HCT116 (cell line): ENCODE measurements at regions not wholly inside any gene's neighbourhood (a gene's known extent, or its start where the extent isn't known, plus 50 kb on each side); places are given as distances from the start of the nearest gene placed in this dataset.

Source experiments
- ATAC-seq: fragments of 200-7000 bp; cut with Tn5 transposase; 2 replicates; pipeline ENCODE4 v1.9.1; 2020; ENCODE audit warnings: mild to moderate bottlenecking, moderate library complexity
- BruUV-seq: library from RNA; stranded (reverse); fragments of 400-500 nt; replicated peaks from 2 replicates; lab custom pipeline; 2021; lab: Mats Ljungman, UMichigan
- CTCF ChIA-PET: fragments of 300-600 bp; sonication (Branson Sonifier 250); formaldehyde crosslinking; loops from one replicate; lab custom pipeline; 2021; ENCODE audit warnings: antibody characterized with exemption; lab: Charles Lee
- POLR2A ChIA-PET: fragments of 300-600, 350-600 bp; sonication (Branson Sonifier 250); formaldehyde crosslinking; loops from one replicate; lab custom pipeline; 2021; ENCODE audit warnings: antibody characterized with exemption; lab: Charles Lee
- RAD21 ChIA-PET, 2 experiments: fragments of 300-600 bp; sonication (Branson Sonifier 250); formaldehyde crosslinking; loops; one replicate each; lab custom pipeline; 2023; ENCODE audit warnings: low total read pairs in 2 of 2; ENCODE audit not compliant: uncharacterized antibody in 2 of 2, unreplicated experiment in 2 of 2, low non-redundant PET in 1 of 2; lab: Charles Lee
- DNase-seq: peaks from one replicate; pipeline ENCODE4 v3.0.0-alpha.2; 2010; ENCODE audit warnings: low read depth, low spot score
- H2AFZ ChIP-seq: fragments of 200-600 bp; shearing (Covaris generic), sonication (generic); 2 replicates; pipeline ENCODE4 v1.6.1; 2017; ENCODE audit warnings: low read depth, mixed run types, mixed read lengths, antibody characterized with exemption, low read length; ENCODE audit not compliant: poor library complexity, severe bottlenecking
- H3K27ac ChIP-seq: 2 replicates; pipeline ENCODE4 v1.5.1; 2012; ENCODE audit warnings: low read depth, low read length
- H3K27me3 ChIP-seq: fragments of 200-600 bp; sonication (generic); 2 replicates; pipeline ENCODE4 v1.6.1; 2016; ENCODE audit warnings: mixed run types, low read length, mixed read lengths; ENCODE audit not compliant: insufficient read depth
- H3K36me3 ChIP-seq, 2 experiments: fragments of 200-500 bp in 1 of 2; fragments of 200-600 bp in 1 of 2; sonication (Bioruptor generic) in 1 of 2; sonication (generic) in 1 of 2; 2 replicates each; pipeline versions ENCODE4 v1.5.1 to v1.6.1; 2014 to 2016; ENCODE audit warnings: low read length in 2 of 2, inconsistent platforms in 1 of 2, mixed read lengths in 1 of 2, mixed run types in 1 of 2; ENCODE audit not compliant: insufficient read depth in 2 of 2, control insufficient read depth in 1 of 2
- H3K4me1 ChIP-seq, 2 experiments: fragments of 200-600 bp in 1 of 2; sonication (generic) in 1 of 2; 2 replicates each; pipeline versions ENCODE4 v1.5.1 to v1.6.1; 2012 to 2017; ENCODE audit warnings: low read length in 2 of 2, inconsistent platforms in 1 of 2, mild to moderate bottlenecking in 1 of 2, mixed read lengths in 1 of 2, mixed run types in 1 of 2, moderate library complexity in 1 of 2; ENCODE audit not compliant: insufficient read depth in 2 of 2, control insufficient read depth in 1 of 2
- H3K4me2 ChIP-seq: fragments of 200-600 bp; sonication (generic); 2 replicates; pipeline ENCODE4 v1.6.1; 2017; ENCODE audit warnings: mixed run types, low read length, mixed read lengths
- H3K4me3 ChIP-seq, 2 experiments: fragments of 200-600 bp in 1 of 2; sonication (generic) in 1 of 2; replicated peaks in 1 of 2; 2 replicates each; pipeline ENCODE4 v1.5.1; 2011 to 2016; ENCODE audit warnings: low read length in 2 of 2, control low read depth in 1 of 2, low read depth in 1 of 2, mild to moderate bottlenecking in 1 of 2, mixed read lengths in 1 of 2, mixed run types in 1 of 2
- H3K79me2 ChIP-seq: fragments of 200-600 bp; sonication (generic); 2 replicates; pipeline ENCODE4 v1.6.1; 2017; ENCODE audit warnings: mild to moderate bottlenecking, mixed run types, low read length, moderate library complexity, mixed read lengths; ENCODE audit not compliant: insufficient read depth
- H3K9ac ChIP-seq: fragments of 200-600 bp; sonication (generic); 2 replicates; pipeline ENCODE4 v1.6.1; 2016; ENCODE audit warnings: low read length, mixed read lengths
- H3K9me2 ChIP-seq: fragments of 200-600 bp; sonication (generic), shearing (Covaris generic); 2 replicates; pipeline ENCODE4 v1.6.1; 2017; ENCODE audit warnings: mixed run types, mild to moderate bottlenecking, moderate library complexity; ENCODE audit not compliant: insufficient read depth
- H3K9me3 ChIP-seq, 2 experiments: fragments of 200-500 bp in 1 of 2; fragments of 200-600 bp in 1 of 2; sonication (Bioruptor generic) in 1 of 2; sonication (generic) in 1 of 2; 2 replicates each; pipeline ENCODE4 v1.6.1; 2014 to 2017; ENCODE audit warnings: low read length in 2 of 2, mixed read lengths in 2 of 2, inconsistent platforms in 1 of 2, low read depth in 1 of 2, mild to moderate bottlenecking in 1 of 2, mixed run types in 1 of 2, moderate library complexity in 1 of 2; ENCODE audit not compliant: control insufficient read depth in 1 of 2, insufficient read depth in 1 of 2
- H4K20me1 ChIP-seq: fragments of 200-600 bp; sonication (generic), shearing (Covaris generic); 2 replicates; pipeline ENCODE4 v1.6.1; 2017; ENCODE audit warnings: mixed run types, mild to moderate bottlenecking, moderate library complexity; ENCODE audit not compliant: insufficient read depth
- CBX3 ChIP-seq: IDR thresholded peaks from 2 replicates; pipeline ENCODE4 v1.6.1; 2012; ENCODE audit warnings: low read depth
- CEBPB ChIP-seq: IDR thresholded peaks from 2 replicates; pipeline ENCODE4 v1.6.1; 2012; ENCODE audit warnings: low read depth
- EGR1 ChIP-seq: IDR thresholded peaks from 2 replicates; pipeline ENCODE4 v1.6.1; 2012; ENCODE audit warnings: low read depth
- ELF1 ChIP-seq: IDR thresholded peaks from 2 replicates; pipeline ENCODE4 v1.6.1; 2012; ENCODE audit warnings: low read depth, borderline replicate concordance
- EZH2 ChIP-seq: fragments of 200-600 bp; sonication (generic); IDR thresholded peaks from 2 replicates; pipeline ENCODE4 v1.6.1; 2017; ENCODE audit warnings: antibody characterized with exemption, mixed run types
- EZH2phosphoT487 ChIP-seq: fragments of 200-600 bp; IDR thresholded peaks from 2 replicates; pipeline ENCODE4 v1.6.1; 2018; ENCODE audit warnings: antibody characterized with exemption, borderline replicate concordance
- FOSL1 ChIP-seq: IDR thresholded peaks from 2 replicates; pipeline ENCODE4 v1.6.1; 2012; ENCODE audit warnings: low read depth
- JUND ChIP-seq: IDR thresholded peaks from 2 replicates; pipeline ENCODE4 v1.6.1; 2012
- POLR2A ChIP-seq: IDR thresholded peaks from 2 replicates; pipeline ENCODE4 v1.7.0; 2011; ENCODE audit warnings: borderline replicate concordance; ENCODE audit not compliant: insufficient read depth, insufficient read length; ENCODE audit errors: extremely low read depth
- POLR2AphosphoS5 ChIP-seq: IDR thresholded peaks from 2 replicates; pipeline ENCODE4 v1.6.1; 2011; ENCODE audit warnings: mild to moderate bottlenecking, low read depth, low read length, moderate library complexity
- SIN3A ChIP-seq: IDR thresholded peaks from 2 replicates; pipeline ENCODE4 v1.6.1; 2012; ENCODE audit warnings: low read depth
- SP1 ChIP-seq: IDR thresholded peaks from 2 replicates; pipeline ENCODE4 v1.6.1; 2012; ENCODE audit warnings: low read depth
- SRF ChIP-seq: IDR thresholded peaks from 2 replicates; pipeline ENCODE4 v1.6.1; 2012; ENCODE audit warnings: low read depth
- YY1 ChIP-seq: IDR thresholded peaks from 2 replicates; pipeline ENCODE4 v1.6.1; 2011; ENCODE audit warnings: low read length, low read depth, moderate library complexity, mild to moderate bottlenecking; ENCODE audit not compliant: insufficient replicate concordance; ENCODE audit errors: extremely low read depth
- ZNF274 ChIP-seq: fragments of 200-500 bp; sonication (Bioruptor generic); IDR thresholded peaks from 2 replicates; pipeline ENCODE4 v1.6.1; 2014; ENCODE audit warnings: mild to moderate bottlenecking, low read depth, low read length, inconsistent platforms
- intact Hi-C: fragments of 100-400 bp; cut with micrococcal nuclease; formaldehyde crosslinking; loops from 2 replicates; pipeline ENCODE4 v1.10.0; 2022
- TF ChIP-seq, protein P1 (sequence below): IDR thresholded peaks from 2 replicates; pipeline ENCODE4 v1.6.1; 2011; ENCODE audit warnings: mild to moderate bottlenecking, low read length, moderate library complexity; ENCODE audit not compliant: insufficient replicate concordance; ENCODE audit errors: extremely low read depth
- TF ChIP-seq, protein P2 (sequence below): IDR thresholded peaks from 2 replicates; pipeline ENCODE4 v1.6.1; 2012
- TF ChIP-seq, protein P3 (sequence below), 3 experiments: fragments of 200-600 bp in 1 of 3; sonication (generic) in 1 of 3; IDR thresholded peaks in 2 of 3; conservative IDR thresholded peaks in 1 of 3; 2 replicates each; pipeline ENCODE4 v1.5.1; 2012 to 2017; ENCODE audit warnings: low read depth in 2 of 3, low read length in 2 of 3, antibody characterized with exemption in 1 of 3, borderline replicate concordance in 1 of 3, control low read depth in 1 of 3, mild to moderate bottlenecking in 1 of 3, mixed read lengths in 1 of 3, mixed run types in 1 of 3, moderate library complexity in 1 of 3; ENCODE audit not compliant: insufficient read depth in 1 of 3
- TF ChIP-seq, protein P4 (sequence below): IDR thresholded peaks from 2 replicates; pipeline ENCODE4 v1.6.1; 2012; ENCODE audit warnings: low read depth
- TF ChIP-seq, protein P5 (sequence below): IDR thresholded peaks from 2 replicates; pipeline ENCODE4 v1.6.1; 2012

DNA sequence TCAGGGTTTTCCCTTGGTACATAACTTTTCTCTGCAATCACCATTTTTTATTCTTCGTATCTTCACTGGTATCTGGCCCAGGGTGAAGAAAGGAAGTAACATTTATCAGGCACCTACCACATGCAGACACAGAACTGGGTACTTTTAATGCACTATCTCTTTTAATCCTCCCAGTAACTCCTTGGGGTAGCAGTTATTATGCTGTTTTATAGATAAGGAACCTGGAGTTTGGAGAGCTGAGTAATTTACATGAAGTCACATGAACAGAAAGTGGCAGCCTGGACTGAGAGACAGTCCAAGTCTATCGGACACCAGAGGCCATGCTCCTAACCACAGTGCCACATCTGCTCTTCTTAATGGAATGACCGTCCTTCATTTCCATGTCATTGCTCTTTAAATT is 117.1 kb upstream of the PODXL start:
- H3K9me3 ChIP-seq = no peaks in the 10 kb centered on the region
- H3K4me2 ChIP-seq = no peak overlapping the region
- no peaks in the 10 kb centered on the region for H4K20me1 ChIP-seq
- H3K4me1 ChIP-seq = no peaks in the 10 kb centered on the region
- RAD21 ChIA-PET = no interaction called here
- no peak overlapping the region for H3K4me3 ChIP-seq
- TF ChIP-seq EZH2phosphoT487 (no peak), ZNF274 (no peak), ELF1 (no peak), SIN3A (no peak), CBX3 (no peak), YY1 (no peak), EZH2 (no peak), SRF (no peak), SP1 (no peak), JUND (no peak), CEBPB (no peak), POLR2A (no peak), FOSL1 (no peak), POLR2AphosphoS5 (no peak), EGR1 (no peak)
- TF ChIP-seq, protein P1, sequence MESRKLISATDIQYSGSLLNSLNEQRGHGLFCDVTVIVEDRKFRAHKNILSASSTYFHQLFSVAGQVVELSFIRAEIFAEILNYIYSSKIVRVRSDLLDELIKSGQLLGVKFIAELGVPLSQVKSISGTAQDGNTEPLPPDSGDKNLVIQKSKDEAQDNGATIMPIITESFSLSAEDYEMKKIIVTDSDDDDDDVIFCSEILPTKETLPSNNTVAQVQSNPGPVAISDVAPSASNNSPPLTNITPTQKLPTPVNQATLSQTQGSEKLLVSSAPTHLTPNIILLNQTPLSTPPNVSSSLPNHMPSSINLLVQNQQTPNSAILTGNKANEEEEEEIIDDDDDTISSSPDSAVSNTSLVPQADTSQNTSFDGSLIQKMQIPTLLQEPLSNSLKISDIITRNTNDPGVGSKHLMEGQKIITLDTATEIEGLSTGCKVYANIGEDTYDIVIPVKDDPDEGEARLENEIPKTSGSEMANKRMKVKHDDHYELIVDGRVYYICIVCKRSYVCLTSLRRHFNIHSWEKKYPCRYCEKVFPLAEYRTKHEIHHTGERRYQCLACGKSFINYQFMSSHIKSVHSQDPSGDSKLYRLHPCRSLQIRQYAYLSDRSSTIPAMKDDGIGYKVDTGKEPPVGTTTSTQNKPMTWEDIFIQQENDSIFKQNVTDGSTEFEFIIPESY = no peak
- TF ChIP-seq, protein P2, sequence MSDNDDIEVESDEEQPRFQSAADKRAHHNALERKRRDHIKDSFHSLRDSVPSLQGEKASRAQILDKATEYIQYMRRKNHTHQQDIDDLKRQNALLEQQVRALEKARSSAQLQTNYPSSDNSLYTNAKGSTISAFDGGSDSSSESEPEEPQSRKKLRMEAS = no peak
- TF ChIP-seq, protein P3, sequence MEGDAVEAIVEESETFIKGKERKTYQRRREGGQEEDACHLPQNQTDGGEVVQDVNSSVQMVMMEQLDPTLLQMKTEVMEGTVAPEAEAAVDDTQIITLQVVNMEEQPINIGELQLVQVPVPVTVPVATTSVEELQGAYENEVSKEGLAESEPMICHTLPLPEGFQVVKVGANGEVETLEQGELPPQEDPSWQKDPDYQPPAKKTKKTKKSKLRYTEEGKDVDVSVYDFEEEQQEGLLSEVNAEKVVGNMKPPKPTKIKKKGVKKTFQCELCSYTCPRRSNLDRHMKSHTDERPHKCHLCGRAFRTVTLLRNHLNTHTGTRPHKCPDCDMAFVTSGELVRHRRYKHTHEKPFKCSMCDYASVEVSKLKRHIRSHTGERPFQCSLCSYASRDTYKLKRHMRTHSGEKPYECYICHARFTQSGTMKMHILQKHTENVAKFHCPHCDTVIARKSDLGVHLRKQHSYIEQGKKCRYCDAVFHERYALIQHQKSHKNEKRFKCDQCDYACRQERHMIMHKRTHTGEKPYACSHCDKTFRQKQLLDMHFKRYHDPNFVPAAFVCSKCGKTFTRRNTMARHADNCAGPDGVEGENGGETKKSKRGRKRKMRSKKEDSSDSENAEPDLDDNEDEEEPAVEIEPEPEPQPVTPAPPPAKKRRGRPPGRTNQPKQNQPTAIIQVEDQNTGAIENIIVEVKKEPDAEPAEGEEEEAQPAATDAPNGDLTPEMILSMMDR (IDR thresholded peaks at IDR 0.05 in 2 of 3, conservative IDR thresholded peaks at IDR 0.05 in 1 of 3; ENCODE audit: borderline replicate concordance in 1 of 3, insufficient read depth in 1 of 3, low read depth in 2 of 3, low read length in 2 of 3) = no peak
- TF ChIP-seq, protein P4, sequence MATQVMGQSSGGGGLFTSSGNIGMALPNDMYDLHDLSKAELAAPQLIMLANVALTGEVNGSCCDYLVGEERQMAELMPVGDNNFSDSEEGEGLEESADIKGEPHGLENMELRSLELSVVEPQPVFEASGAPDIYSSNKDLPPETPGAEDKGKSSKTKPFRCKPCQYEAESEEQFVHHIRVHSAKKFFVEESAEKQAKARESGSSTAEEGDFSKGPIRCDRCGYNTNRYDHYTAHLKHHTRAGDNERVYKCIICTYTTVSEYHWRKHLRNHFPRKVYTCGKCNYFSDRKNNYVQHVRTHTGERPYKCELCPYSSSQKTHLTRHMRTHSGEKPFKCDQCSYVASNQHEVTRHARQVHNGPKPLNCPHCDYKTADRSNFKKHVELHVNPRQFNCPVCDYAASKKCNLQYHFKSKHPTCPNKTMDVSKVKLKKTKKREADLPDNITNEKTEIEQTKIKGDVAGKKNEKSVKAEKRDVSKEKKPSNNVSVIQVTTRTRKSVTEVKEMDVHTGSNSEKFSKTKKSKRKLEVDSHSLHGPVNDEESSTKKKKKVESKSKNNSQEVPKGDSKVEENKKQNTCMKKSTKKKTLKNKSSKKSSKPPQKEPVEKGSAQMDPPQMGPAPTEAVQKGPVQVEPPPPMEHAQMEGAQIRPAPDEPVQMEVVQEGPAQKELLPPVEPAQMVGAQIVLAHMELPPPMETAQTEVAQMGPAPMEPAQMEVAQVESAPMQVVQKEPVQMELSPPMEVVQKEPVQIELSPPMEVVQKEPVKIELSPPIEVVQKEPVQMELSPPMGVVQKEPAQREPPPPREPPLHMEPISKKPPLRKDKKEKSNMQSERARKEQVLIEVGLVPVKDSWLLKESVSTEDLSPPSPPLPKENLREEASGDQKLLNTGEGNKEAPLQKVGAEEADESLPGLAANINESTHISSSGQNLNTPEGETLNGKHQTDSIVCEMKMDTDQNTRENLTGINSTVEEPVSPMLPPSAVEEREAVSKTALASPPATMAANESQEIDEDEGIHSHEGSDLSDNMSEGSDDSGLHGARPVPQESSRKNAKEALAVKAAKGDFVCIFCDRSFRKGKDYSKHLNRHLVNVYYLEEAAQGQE = no peak
- TF ChIP-seq, protein P5, sequence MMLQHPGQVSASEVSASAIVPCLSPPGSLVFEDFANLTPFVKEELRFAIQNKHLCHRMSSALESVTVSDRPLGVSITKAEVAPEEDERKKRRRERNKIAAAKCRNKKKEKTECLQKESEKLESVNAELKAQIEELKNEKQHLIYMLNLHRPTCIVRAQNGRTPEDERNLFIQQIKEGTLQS = no peak
- TF ChIP-seq, all 23 proteins: peak for 0
- H3K79me2 ChIP-seq = no peaks in the 10 kb centered on the region
- peaks cover 52% of the 10 kb centered on the region for H3K27me3 ChIP-seq
- ChIA-PET POLR2A (no interaction called here), CTCF (no interaction called here)
- intact Hi-C loops = no loop called here
- no peak overlapping the region for H3K27ac ChIP-seq
- no peaks in the 10 kb centered on the region for H3K36me3 ChIP-seq
- no peaks in the 10 kb centered on the region for H3K9me2 ChIP-seq
- no peak for ATAC-seq
- no peak overlapping the region for H3K9ac ChIP-seq
- H2AFZ ChIP-seq = no peak overlapping the region
- BruUV-seq = no TSS peak
- DNase-seq = no peak
